HepG2 (cell line): ENCODE measurements at regions not wholly inside any gene's neighbourhood (a gene's known extent, or its start where the extent isn't known, plus 50 kb on each side); places are given as distances from the start of the nearest gene placed in this dataset.

Experiments used
- ATAC-seq: fragments of 200-7000 bp; cut with Tn5 transposase; 3 replicates; pipeline ENCODE4 v1.9.1; 2020; ENCODE audit warnings: mild to moderate bottlenecking, moderate library complexity
- BruUV-seq: library from RNA; stranded (reverse); fragments of 400-500 nt; replicated peaks from 2 replicates; lab custom pipeline; 2021; lab: Mats Ljungman, UMichigan
- CTCF ChIA-PET: fragments of 300-600 bp; formaldehyde crosslinking; extraction: SDS; loops from one replicate; lab custom pipeline; 2021; ENCODE audit warnings: low total read pairs, inconsistent platforms, low intra/inter-chr PET ratio; lab: Yijun Ruan, JAX
- POLR2A ChIA-PET: fragments of 350-600 bp; sonication (Branson Sonifier 250); formaldehyde crosslinking; loops from one replicate; lab custom pipeline; 2020; ENCODE audit warnings: antibody characterized with exemption, inconsistent platforms; lab: Yijun Ruan, JAX
- DNase-seq: peaks from one replicate; pipeline ENCODE4 v3.0.0-alpha.2; 2015; ENCODE audit warnings: low spot score
- FAIRE-seq: peaks from 3 replicates; lab custom pipeline; 2011; peaks lifted over from hg19 to GRCh38; lab: Jason Lieb, UNC
- H2AFZ ChIP-seq: one replicate; pipeline ENCODE4 v1.6.1; 2011; ENCODE audit warnings: low read length, inconsistent platforms
- H3K27ac ChIP-seq: fragments of 300-600 bp; 3 replicates; pipeline ENCODE4 v1.8.0; 2011; ENCODE audit warnings: mixed run types, mild to moderate bottlenecking, mixed read lengths, low read length, inconsistent platforms; ENCODE audit not compliant: insufficient read depth; ENCODE audit errors: extremely low read length
- H3K27me3 ChIP-seq, 2 experiments: fragments of 200-600 bp in 1 of 2; 2 replicates in 1 of 2; 3 replicates in 1 of 2; pipeline versions ENCODE4 v1.6.0 to v1.8.0; 2011; ENCODE audit warnings: low read length in 2 of 2, mild to moderate bottlenecking in 2 of 2, moderate library complexity in 2 of 2, inconsistent platforms in 1 of 2; ENCODE audit not compliant: insufficient read depth in 2 of 2, control insufficient read depth in 1 of 2
- H3K36me3 ChIP-seq, 2 experiments: fragments of 200-600 bp in 1 of 2; replicated peaks in 1 of 2; 2 replicates in 1 of 2; 3 replicates in 1 of 2; pipeline versions ENCODE4 v1.5.1 to v1.8.0; 2011; ENCODE audit warnings: low read length in 2 of 2, inconsistent platforms in 1 of 2; ENCODE audit not compliant: insufficient read depth in 2 of 2, control insufficient read depth in 1 of 2
- H3K4me1 ChIP-seq: 2 replicates; pipeline ENCODE4 v1.5.1; 2012; ENCODE audit warnings: low read length, inconsistent platforms; ENCODE audit not compliant: insufficient read depth
- H3K4me2 ChIP-seq: 2 replicates; pipeline ENCODE4 v1.6.0; 2011; ENCODE audit warnings: low read depth, low read length, inconsistent platforms
- H3K4me3 ChIP-seq, 3 experiments: fragments of 200-600 bp in 1 of 3; sonication (generic), shearing (Covaris generic) in 1 of 3; replicated peaks in 1 of 3; 2 replicates each; pipeline ENCODE4 v1.5.1; 2011 to 2016; ENCODE audit warnings: low read length in 3 of 3, inconsistent platforms in 2 of 3, low read depth in 2 of 3, mild to moderate bottlenecking in 2 of 3, control low read depth in 1 of 3, mixed read lengths in 1 of 3; ENCODE audit not compliant: insufficient read depth in 1 of 3
- H3K79me2 ChIP-seq: one replicate; pipeline ENCODE4 v1.6.1; 2011; ENCODE audit warnings: low read length, inconsistent platforms; ENCODE audit not compliant: insufficient read depth
- H3K9ac ChIP-seq: 2 replicates; pipeline ENCODE4 v1.6.0; 2011; ENCODE audit warnings: mild to moderate bottlenecking, low read depth, low read length, inconsistent platforms; ENCODE audit not compliant: insufficient read depth
- H3K9me3 ChIP-seq: 2 replicates; pipeline ENCODE4 v1.5.1; 2012; ENCODE audit warnings: mild to moderate bottlenecking, low read length
- H4K20me1 ChIP-seq: 2 replicates; pipeline ENCODE4 v1.6.0; 2011; ENCODE audit warnings: inconsistent platforms, mild to moderate bottlenecking, low read length, moderate library complexity; ENCODE audit not compliant: insufficient read depth
- ETV5 ChIP-seq: IDR thresholded peaks from 2 replicates; pipeline ENCODE4 v1.6.1; 2018; ENCODE audit warnings: missing biosample characterization, missing genetic modification reagents, inconsistent platforms, borderline replicate concordance
- FOXC1 ChIP-seq: sonication (generic); formaldehyde crosslinking; IDR thresholded peaks from 2 replicates; pipeline ENCODE4 v1.8.0; 2022; ENCODE audit warnings: mild to moderate bottlenecking, missing genetic modification reagents, borderline replicate concordance
- GABPB1 ChIP-seq: IDR thresholded peaks from 2 replicates; pipeline ENCODE4 v1.6.1; 2016; ENCODE audit warnings: mild to moderate bottlenecking, missing genetic modification reagents, moderate library complexity, missing compliant biosample characterization
- GATAD1 ChIP-seq: IDR thresholded peaks from 2 replicates; pipeline ENCODE4 v1.6.1; 2016; ENCODE audit warnings: missing genetic modification reagents, missing compliant biosample characterization
- GATAD2A ChIP-seq: IDR thresholded peaks from 2 replicates; pipeline ENCODE4 v1.6.1; 2016
- ISL2 ChIP-seq: sonication (generic); formaldehyde crosslinking; IDR thresholded peaks from 2 replicates; pipeline ENCODE4 v1.5.0; 2020; ENCODE audit warnings: missing genetic modification reagents
- KDM1A ChIP-seq: IDR thresholded peaks from 2 replicates; pipeline ENCODE4 v1.6.1; 2016; ENCODE audit warnings: missing compliant biosample characterization
- MTA1 ChIP-seq: sonication (generic); formaldehyde crosslinking; IDR thresholded peaks from 2 replicates; pipeline ENCODE4 v1.4.0; 2020; ENCODE audit warnings: missing genetic modification reagents, mild to moderate bottlenecking, borderline replicate concordance
- RBAK ChIP-seq: sonication (generic); formaldehyde crosslinking; IDR thresholded peaks from 2 replicates; pipeline ENCODE4 v1.5.1; 2020; ENCODE audit warnings: mild to moderate bottlenecking, missing genetic modification reagents
- TBX2 ChIP-seq: sonication (generic); formaldehyde crosslinking; IDR thresholded peaks from 2 replicates; pipeline ENCODE4 v1.5.0; 2020; ENCODE audit warnings: missing genetic modification reagents, mild to moderate bottlenecking, borderline replicate concordance
- ZFP37 ChIP-seq: sonication (generic); formaldehyde crosslinking; IDR thresholded peaks from 2 replicates; pipeline ENCODE4 v1.4.0; 2020; ENCODE audit warnings: missing genetic modification reagents, borderline replicate concordance
- WGBS: methylation state at CpG from one replicate; pipeline ENCODE4 v1.1.6; 2017; ENCODE audit warnings: low lambda C conversion rate; 5-methylcytosine and 5-hydroxymethylcytosine counted together
- in situ Hi-C: cut with HindIII; loops from 2 replicates; pipeline ENCODE4 v1.10.0; 2017; ENCODE audit warnings: low pct_unique_long_range_greater_than_20kb; ENCODE audit not compliant: extremely low pct_ligation_motif_present
- intact Hi-C: fragments of 100-400 bp; cut with micrococcal nuclease; formaldehyde crosslinking; loops from one replicate; pipeline ENCODE4 v1.10.0; 2022; ENCODE audit not compliant: unreplicated experiment
- TF ChIP-seq, protein P1 (sequence below): IDR thresholded peaks from 2 replicates; pipeline ENCODE4 v1.6.1; 2016; ENCODE audit warnings: missing genetic modification reagents, missing compliant biosample characterization
- TF ChIP-seq, protein P2 (sequence below): sonication (generic); formaldehyde crosslinking; IDR thresholded peaks from 2 replicates; pipeline ENCODE4 v1.5.1; 2020; ENCODE audit warnings: mild to moderate bottlenecking, missing genetic modification reagents, borderline replicate concordance
- TF ChIP-seq, protein P3 (sequence below): sonication (generic); formaldehyde crosslinking; conservative IDR thresholded peaks from 2 replicates; pipeline ENCODE4 v1.8.0; 2022; ENCODE audit warnings: low read depth, missing genetic modification reagents

DNA sequence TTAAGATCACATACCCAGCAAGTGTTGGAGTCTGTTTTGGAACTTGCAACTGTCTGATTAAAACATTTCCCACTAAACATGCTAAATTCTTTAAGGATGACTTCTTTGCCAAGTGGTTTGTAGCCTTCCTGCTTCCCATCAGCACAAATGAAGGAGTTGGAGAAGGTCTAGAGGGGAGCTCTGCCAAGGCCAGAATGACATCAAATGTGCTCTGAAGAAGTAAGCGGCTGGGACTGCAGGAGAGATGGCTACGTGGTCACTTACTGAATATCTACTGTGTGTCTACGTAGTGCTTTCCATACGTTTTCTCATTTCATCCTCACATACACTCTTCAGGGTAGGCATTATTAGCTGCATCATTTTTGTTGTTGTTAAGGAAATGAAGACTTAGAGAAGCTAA is 135.7 kb upstream of the NLRP1 start:
- 46% methylated on average over 4 of the region's 4 CpGs for WGBS
- TF ChIP-seq, protein P1, sequence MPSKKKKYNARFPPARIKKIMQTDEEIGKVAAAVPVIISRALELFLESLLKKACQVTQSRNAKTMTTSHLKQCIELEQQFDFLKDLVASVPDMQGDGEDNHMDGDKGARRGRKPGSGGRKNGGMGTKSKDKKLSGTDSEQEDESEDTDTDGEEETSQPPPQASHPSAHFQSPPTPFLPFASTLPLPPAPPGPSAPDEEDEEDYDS: no peak
- no peak for TF ChIP-seq GATAD1 (CRISPR knock-in tag)
- TF ChIP-seq KDM1A: no peak
- no peak for TF ChIP-seq GATAD2A (CRISPR knock-in tag)
- TF ChIP-seq GABPB1 (CRISPR knock-in tag): no peak
- TF ChIP-seq RBAK (CRISPR knock-in tag): no peak
- TF ChIP-seq FOXC1: no peak
- TF ChIP-seq ETV5 (CRISPR knock-in tag): no peak
- no peak for TF ChIP-seq ISL2
- TF ChIP-seq, protein P2, sequence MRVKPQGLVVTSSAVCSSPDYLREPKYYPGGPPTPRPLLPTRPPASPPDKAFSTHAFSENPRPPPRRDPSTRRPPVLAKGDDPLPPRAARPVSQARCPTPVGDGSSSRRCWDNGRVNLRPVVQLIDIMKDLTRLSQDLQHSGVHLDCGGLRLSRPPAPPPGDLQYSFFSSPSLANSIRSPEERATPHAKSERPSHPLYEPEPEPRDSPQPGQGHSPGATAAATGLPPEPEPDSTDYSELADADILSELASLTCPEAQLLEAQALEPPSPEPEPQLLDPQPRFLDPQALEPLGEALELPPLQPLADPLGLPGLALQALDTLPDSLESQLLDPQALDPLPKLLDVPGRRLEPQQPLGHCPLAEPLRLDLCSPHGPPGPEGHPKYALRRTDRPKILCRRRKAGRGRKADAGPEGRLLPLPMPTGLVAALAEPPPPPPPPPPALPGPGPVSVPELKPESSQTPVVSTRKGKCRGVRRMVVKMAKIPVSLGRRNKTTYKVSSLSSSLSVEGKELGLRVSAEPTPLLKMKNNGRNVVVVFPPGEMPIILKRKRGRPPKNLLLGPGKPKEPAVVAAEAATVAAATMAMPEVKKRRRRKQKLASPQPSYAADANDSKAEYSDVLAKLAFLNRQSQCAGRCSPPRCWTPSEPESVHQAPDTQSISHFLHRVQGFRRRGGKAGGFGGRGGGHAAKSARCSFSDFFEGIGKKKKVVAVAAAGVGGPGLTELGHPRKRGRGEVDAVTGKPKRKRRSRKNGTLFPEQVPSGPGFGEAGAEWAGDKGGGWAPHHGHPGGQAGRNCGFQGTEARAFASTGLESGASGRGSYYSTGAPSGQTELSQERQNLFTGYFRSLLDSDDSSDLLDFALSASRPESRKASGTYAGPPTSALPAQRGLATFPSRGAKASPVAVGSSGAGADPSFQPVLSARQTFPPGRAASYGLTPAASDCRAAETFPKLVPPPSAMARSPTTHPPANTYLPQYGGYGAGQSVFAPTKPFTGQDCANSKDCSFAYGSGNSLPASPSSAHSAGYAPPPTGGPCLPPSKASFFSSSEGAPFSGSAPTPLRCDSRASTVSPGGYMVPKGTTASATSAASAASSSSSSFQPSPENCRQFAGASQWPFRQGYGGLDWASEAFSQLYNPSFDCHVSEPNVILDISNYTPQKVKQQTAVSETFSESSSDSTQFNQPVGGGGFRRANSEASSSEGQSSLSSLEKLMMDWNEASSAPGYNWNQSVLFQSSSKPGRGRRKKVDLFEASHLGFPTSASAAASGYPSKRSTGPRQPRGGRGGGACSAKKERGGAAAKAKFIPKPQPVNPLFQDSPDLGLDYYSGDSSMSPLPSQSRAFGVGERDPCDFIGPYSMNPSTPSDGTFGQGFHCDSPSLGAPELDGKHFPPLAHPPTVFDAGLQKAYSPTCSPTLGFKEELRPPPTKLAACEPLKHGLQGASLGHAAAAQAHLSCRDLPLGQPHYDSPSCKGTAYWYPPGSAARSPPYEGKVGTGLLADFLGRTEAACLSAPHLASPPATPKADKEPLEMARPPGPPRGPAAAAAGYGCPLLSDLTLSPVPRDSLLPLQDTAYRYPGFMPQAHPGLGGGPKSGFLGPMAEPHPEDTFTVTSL (CRISPR knock-in tag): no peak
- TF ChIP-seq TBX2 (CRISPR knock-in tag): no peak
- TF ChIP-seq, protein P3, sequence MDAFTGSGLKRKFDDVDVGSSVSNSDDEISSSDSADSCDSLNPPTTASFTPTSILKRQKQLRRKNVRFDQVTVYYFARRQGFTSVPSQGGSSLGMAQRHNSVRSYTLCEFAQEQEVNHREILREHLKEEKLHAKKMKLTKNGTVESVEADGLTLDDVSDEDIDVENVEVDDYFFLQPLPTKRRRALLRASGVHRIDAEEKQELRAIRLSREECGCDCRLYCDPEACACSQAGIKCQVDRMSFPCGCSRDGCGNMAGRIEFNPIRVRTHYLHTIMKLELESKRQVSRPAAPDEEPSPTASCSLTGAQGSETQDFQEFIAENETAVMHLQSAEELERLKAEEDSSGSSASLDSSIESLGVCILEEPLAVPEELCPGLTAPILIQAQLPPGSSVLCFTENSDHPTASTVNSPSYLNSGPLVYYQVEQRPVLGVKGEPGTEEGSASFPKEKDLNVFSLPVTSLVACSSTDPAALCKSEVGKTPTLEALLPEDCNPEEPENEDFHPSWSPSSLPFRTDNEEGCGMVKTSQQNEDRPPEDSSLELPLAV (CRISPR knock-in tag): no peak
- no peak for TF ChIP-seq ZFP37 (CRISPR knock-in tag)
- TF ChIP-seq MTA1 (CRISPR knock-in tag): no peak

More for the DNA sequence above, 135.7 kb upstream of the NLRP1 start:
- Histone ChIP-seq H3K9ac (no peak overlapping the region), H3K27ac (no peak overlapping the region), H3K9me3 (no peaks in the 10 kb centered on the region), H2AFZ (no peak overlapping the region), H3K4me1 (no peaks in the 10 kb centered on the region), H3K4me3 (no peak overlapping the region), H3K79me2 (no peaks in the 10 kb centered on the region), H3K4me2 (no peak overlapping the region), H4K20me1 (no peaks in the 10 kb centered on the region), H3K27me3 (peaks cover 0 to 3% of the 10 kb centered on the region in 2 experiments; a peak in 2 of 5 replicates), H3K36me3 (no peaks in the 10 kb centered on the region)
- no peak for FAIRE-seq
- ChIA-PET CTCF (no interaction called here), POLR2A (no interaction called here)
- ATAC-seq: no peak
- in situ Hi-C loops (loop anchor here (25.0 kb wide), 1 partner anchor 692 kb away; no protein-coding TSS in a partner anchor), intact Hi-C loops (no loop called here)
- no TSS peak for BruUV-seq
- no peak for DNase-seq
